GM18861 (cell line): ENCODE measurements at regions not wholly inside any gene's neighbourhood (a gene's known extent, or its start where the extent isn't known, plus 50 kb on each side); places are given as distances from the start of the nearest gene placed in this dataset.
"Not testable (repeated sequence)": the region's sequence is repeated elsewhere in the genome, so short reads cannot be mapped to it uniquely, and the experiment has no call there.

Source experiments
- ATAC-seq: cut with Tn5 transposase; IDR thresholded peaks from one replicate; pipeline ENCODE4 v1.9.1; 2021; ENCODE audit not compliant: unreplicated experiment

DNA sequence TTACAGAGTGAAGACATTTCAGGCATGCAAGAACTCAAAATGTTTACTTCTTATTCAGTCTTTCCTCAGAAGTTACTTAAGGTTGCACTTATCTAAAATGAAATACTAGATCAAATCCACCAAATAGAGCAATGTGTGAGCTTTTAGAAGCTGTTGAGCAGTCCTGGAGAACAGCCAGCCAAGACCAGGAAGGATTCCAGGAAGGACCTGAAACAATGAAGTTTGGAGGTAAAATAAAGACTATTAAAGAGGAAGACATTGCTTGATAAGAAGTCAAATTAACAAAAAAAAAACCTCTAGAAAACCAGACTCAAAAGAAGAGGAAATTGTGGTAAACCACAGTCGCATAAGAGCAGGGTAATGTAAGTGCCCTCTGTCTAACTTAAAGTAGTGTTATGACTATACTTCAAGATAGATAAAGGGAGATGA, 156.2 kb upstream of the S1PR3 start:
- peak; percentile 98 for ATAC-seq

DNA sequence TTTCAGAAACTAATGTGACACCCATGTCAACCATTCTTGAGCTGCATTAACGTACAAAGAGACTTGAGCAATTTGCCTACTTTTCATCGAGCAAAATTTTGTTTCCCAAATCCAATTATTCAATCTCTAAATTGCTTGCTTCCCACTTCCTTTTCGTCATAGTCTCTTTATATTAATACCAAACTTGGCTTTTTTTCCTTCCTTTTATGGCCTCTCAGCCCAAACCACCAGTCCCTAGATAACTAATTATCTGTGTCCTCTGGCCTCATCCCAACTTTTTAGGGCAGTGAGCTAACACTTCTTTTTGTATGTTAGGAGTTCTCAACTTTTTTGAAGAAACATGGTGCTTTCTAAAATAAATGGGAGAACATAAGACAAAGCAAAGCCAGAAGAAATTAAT, 155.5 kb upstream of the S1PR3 start:
- ATAC-seq, result no peak

DNA sequence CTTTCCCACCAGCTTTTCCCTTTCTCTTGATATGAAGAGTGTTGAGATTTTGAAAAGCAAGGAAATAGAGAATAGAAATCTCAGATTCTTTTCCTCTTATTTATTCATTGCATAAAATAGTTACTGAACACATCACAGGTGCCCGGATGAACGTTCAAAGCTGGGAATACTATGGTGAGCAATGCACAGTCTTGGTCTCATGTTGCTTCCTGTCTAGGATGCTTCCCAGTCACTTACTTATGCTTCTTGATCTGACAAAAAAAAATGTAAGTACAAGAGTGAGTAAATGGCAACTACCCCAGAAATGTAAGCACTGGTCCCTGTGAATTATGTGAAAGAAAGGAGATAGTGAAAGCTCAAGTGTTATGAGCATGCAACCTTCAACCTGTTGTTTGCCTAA, 153.5 kb upstream of the S1PR3 start:
- no peak for ATAC-seq

DNA sequence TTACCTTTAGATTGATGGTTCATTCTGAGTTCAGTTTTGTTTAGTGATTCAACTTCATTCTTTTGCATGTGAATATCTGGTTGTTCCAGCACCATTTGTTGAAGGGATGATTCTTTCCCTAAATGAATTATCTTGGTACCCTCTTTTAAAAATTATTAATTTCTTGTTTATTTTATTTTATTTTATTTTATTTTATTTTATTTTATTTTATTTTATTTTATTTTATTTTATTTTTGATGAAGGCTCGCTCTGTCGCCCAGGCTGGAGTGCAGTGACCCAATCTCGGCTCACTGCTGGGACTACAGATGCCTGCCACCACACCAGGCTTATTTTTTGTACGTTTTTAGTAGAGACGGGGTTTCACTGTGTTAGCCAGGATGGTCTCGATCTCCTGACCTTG, 141.4 kb upstream of the S1PR3 start:
- not testable (repeated sequence) for ATAC-seq

DNA sequence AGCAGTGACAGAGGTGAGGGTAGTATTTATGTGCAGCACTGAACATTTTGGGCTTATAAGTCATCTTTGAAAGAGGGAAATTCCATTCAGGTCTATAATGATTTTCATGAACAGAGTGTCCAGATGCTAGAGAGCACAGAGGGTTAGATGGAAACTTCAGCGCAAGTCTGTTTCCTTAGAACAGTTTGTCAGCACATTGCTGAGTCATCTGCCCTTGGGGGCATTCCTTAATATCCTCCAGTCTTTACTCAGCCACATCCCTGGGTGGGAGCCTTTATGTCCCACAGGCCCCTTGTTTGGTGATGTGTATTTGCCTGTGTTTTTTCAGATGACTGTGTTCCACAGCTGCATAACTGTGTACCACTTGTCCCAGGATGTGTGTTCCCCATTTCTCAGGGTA, 138.5 kb upstream of the S1PR3 start:
- no peak for ATAC-seq

DNA sequence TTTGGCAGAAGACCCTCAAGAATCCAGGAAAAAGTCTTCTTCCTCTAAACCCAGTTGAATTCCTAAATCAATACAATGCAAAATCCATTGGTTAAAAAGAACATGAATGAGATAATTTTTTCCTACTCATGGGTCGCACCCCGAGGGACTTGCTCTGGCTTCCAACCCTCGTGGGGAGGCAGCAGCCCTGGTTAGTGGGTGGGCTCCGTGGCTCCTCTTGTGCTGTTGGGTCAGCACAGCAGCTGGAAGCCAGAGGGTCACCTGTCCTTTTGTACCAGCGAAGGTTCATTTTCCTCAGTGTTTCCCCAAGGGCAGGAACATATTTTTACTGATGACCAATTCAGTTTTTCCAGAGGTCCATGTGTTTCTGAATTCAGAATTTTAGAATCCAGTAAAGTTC, 120.6 kb upstream of the S1PR3 start:
- no peak for ATAC-seq

DNA sequence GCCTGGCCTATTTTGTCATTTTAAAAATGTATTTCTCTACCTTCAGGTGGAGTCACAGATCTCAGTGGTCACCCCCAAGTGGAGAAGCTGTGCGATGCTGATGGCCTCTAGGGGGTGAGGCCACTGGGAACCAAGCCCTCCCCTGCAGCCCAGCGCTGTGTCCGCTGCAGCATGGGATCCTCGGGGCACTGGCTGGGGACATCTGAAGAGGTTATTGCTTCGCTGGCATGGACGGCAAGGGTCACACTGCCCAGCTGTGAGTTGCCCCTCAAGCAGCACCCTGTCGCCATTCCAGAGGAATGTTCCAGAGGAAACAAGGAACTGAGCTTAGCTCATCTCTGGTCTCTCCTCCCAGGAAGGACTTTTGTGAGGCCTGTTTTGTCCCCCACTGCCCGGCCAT, 119.6 kb upstream of the S1PR3 start:
- ATAC-seq, result no peak

DNA sequence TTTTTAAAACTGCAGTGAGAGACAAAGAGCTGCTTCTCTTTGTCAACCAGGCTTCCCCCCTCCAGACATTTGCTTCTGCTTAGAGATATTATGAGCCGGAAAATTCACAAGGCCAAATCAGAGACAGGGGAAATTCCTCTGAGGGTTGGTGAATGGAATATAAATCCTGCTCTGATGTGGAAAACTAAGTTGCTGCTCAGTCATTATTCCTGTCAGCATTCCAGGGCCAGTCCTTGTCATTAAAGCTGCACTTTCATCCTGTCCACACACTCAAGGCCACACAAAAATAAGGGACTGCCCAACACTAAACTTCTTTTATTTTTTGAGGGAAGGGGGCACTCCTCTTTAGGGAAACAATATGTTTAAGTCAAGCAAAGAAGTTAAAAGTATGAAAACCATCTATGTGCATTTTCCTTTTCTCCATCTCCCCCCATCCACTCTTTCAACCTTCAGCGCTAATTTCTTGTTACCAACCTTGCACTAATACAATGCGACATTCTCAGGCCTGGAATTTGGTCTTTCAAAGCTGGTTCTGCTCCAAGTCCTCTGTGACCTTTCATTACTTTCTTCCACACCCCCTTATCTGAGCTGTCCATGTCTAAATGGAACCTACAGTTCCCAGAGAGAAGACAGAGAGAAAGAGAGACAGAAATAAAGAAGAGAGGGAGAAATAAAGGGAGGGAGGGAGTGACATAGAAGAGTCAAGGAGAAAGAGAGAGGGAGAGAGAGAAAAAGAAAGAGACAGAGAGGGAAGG, 118.9 kb upstream of the S1PR3 start:
- no peak for ATAC-seq

DNA sequence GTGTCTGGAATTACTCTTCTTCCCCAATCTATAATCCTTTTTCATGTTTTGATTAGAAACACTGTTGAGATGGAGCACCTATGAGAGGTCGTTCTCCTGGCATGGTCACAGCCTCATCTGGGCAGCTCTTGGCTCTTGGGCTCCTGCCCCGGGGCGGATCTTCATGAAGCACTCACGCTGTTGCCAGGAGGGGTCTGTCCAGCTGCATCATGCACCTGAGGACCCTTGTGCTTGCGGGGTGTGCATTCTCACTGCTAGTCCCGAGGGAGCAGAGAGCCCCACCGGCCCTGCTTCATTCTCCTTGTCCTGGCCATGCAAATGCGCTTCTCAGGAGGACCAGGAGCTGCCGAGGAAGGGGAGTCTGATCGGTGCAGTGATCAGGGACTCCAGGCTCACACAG, 117.6 kb upstream of the S1PR3 start:
- ATAC-seq, result no peak

DNA sequence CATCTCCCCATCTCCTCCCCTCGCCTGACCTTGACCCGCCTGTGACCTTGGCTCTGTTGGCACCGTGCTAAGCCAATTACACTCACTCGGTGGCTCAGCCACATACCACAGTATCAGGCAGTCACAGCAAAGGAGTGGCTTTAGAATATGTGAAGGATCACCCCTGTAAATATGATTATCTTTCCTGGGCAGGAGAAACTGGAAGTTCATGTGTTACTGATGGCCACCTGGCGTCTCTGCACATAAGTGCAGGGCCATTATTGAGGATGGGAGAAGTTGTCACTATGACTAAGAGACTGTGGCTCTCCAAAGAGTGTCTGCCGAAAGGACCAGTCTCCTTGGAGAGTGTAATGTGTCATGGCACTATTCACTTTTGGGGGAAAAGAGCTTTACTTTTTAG, 116.9 kb upstream of the S1PR3 start:
- ATAC-seq, result no peak

DNA sequence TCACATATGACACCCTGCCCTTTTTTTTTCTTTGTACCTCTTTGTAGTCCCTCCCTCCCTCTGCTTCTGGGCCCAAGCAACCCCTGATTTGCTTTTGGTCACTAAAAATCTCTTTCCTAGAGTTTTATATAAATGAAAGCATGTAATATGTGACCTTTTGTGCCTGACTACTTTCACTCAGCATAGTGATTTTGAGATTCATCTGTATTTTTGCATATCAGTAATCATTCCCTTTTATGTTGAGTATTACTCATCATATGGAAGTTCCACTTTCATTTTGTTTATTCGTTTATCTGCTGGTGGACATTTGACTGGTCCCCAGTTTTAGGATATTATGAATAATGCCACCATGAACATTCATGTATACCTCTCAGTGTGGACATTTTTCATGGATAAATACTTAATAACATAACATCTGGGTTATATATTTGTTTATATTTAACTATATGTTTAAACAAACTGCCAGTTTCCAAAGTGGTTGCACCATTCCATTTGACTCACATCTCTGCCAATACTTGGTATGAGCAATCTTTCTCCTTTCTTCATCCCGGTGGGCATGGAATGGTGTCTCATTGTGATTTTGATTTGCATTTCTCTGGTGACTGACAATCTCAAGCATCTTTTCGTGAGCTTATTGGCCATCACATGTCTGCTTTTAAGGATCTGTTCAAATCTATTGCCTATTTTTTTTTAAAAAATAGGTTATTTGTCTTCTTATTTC, 115.7 kb upstream of the S1PR3 start:
- no peak for ATAC-seq

DNA sequence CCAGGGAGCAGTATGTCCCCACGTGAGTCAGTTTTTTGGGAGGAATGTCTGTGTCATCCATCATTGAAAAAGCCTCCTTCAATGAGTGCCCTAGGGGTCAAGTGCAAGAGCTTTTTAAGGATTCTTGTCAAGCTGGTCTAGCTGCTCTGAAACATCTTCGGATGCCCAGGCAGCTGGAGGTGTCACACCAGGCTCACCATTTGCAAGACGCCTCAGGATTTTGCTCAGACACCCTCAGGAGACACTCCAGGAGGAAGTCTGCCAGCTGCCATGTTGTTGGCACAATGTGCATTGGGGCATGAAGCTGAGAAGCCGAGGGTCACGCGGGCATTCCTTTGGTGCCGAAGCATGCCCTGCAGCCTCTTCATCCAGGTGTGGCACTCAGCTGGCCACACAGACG, 111.1 kb upstream of the S1PR3 start:
- no peak for ATAC-seq

DNA sequence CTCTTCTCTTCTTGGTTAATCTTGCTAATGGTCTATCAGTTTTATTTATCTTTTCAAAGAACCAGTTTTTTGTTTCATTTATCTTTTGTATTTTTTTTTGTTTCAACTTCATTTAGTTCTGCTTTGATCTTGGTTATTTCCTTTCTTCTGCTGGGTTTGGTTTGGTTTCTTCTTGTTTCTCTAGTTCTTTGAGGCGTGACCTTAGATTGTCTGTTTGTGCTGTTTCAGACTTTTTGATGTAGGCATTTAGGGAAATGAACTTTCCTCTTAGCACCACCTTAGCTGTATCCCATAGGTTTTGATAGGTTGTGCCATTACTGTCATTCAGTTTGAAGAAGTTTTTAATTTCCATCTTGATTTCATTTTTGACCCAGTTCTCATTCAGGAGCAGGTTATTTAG, 107.0 kb upstream of the S1PR3 start:
- ATAC-seq, result not testable (repeated sequence)

DNA sequence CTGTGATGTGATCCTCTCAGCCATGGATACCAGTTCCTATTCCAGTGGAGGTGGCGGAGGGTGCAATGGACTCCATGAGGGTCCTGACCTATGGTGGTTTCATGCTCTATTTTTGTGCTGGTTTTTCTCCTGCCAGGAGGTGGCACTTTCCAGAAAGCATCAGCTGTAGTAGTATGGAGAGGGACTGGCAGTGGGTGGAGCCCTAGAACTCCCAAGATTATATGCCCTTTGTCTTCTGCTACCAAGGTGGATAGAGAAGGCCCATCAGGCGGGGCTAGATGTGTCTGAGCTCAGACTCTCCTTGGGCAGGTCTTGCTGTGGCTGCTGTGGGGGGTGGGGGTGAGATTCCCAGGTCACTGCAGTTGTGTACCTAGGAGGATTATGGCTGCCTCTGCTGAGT, 104.5 kb upstream of the S1PR3 start:
- ATAC-seq, result not testable (repeated sequence)

DNA sequence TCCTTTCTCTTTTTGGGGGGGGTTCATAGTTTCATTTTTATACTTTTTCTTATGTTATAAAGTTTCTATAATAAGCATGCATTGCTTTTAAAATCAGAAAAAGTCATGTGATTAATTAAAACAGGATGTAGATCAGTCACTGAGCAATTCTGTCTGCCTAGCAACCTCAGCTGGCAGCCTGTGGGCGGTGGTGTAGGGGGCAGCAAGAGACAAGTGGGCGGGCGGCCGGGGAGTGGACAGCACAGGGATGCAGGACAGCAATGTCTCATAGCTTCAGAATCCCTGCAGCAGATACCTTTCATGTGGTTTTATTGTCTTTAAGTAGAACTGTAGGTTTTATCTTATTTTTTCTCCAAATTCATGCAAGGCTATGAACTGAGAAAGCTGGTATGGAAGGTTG, 101.9 kb upstream of the S1PR3 start:
- ATAC-seq, result no peak

DNA sequence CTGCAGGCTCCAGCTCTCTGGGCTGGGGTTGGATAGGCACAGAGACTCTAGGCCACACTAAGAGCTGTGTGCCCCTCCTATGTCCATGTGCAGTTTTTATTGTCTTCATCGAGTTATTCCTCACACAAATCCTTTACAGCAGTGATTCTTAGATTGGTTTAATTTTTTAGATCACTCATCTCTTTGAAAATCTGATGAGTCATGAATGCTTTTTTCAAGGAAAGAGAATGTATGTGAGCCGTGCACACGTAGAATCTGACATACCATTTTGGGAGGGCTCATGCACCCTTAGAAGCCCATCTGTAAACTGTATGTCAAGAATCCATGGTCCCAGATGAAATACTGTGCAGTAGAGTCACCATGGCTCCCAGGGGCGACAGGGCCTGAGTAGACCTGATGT, 100.7 kb upstream of the S1PR3 start:
- ATAC-seq, result no peak

DNA sequence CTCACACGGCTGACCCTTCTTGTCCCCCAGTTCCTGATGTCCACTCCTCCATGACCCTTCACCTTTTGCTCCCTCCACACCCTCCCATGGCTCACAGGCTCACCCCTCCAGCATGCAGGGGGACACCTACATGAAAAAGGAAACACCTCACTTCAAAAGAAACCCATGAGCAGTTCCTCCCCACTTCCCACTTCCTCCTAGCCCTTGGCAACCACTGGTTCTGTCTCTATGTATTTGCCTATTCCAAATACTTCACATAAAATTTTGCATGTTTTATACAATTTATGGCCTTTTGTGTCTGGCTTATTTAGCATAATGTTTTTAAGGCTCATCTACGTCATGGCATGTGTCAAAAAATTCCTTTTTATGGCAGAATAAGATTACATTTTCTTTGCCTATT, 100.2 kb upstream of the S1PR3 start:
- ATAC-seq, result no peak

DNA sequence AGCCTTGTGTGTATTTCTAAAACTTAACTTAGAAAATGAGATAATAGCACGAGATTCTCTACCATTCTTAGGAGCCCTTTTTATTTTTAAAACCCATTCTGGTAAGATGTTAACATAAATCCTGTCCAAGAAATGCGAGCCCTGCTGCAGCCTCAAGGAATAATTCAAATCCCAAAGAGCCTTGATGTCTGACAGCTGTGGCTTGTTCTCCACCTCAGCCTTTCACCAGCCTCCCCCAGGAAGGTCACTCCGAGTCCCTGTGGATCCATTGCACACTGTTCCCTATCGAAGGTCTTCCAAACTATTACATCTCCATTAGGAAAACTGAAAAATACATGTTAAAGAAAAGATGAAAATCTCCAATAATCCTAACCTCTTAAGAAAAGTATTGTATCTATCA, 98.5 kb upstream of the S1PR3 start:
- no peak for ATAC-seq

DNA sequence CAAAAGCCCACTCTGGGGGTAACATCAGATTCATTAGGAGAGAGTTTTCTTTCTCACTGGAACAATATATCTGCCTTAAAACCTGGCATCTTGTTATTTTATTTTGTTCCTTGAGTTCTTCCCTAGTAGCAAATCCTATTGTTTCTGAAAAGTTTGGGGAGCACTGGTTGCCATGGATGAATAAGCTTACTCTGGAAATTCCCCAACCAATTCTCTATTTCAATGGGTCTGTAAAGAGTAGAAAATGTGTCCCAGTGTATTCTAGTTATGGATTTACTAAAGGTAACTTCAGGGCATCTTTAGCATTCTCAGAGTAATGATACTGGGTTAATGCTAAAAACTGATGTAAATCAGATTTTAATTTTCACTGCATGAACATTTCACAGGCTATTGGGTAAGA, 94.2 kb upstream of the S1PR3 start:
- no peak for ATAC-seq

DNA sequence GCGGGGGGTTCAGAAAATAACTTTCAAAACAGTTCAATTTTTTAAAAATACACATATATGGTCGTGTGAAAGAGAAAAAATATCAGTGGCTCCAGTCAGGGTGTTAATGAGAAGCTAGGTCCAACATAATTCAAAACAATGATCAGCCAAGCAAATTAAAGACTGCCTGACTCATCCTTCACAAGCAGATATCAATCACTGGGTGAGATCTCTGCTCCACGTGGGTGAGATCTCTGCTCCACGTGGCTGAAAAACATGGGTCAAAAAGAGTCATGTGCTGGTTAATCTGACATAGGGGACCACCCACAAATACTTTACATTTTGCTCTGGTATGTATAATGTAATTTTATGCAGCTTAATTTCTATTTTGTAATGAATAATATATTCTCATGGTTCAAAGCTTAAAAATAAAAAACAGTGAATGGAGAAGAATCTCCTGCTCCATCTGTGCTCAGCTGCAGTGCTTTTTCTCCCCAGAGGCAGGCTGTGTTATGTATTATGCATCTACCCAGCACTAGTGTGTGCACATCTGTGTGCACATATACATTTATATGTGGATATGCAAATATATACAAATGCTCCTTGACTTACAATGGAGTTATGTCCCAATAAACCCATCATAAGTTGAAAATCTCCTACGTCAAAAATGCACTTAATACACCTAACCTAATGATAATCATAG, 93.1 kb upstream of the S1PR3 start:
- ATAC-seq, result no peak

DNA sequence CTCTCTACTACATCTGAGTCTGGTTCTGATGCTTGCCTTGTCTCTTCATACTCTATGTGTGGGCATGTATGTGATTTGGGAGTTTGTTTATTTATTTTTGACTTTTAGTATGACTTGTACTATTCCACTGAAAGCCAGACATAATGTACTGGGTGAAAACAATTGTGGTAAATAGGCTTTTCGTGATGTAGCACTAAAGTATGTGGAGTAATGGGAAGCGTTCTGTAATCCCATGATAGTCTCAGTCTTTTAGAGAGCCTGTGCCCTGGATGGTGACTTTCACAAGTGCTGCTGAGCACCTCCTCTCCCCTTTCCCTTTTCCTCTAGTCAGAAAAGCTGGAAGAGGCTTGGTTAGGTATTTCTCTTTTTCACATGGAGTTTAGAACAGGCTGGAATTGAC, 85.8 kb upstream of the S1PR3 start:
- no peak for ATAC-seq

DNA sequence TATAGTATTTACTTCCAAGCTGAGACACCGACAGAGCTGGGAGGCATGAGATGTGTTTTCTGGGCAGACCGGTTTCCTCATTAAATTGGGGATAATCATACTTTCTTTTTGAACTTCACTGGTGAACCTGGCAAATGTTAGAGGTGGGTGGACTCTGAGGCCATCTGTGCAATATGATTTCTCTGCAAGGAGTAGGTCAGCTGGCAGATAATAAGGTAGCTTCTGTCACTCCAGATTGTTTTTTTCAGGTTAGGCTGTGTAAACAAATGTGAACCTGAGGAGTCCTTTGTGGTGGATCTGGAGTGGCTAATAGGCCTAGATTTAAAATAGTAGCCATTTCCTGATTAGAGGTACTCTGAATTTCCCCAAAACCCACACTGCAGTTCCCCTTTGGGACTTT, 75.4 kb upstream of the S1PR3 start:
- no peak for ATAC-seq
